ENCODE measurements at regions not wholly inside any gene's neighbourhood (a gene's known extent, or its start where the extent isn't known, plus 50 kb on each side); places are given as distances from the start of the nearest gene placed in this dataset.

DNA sequence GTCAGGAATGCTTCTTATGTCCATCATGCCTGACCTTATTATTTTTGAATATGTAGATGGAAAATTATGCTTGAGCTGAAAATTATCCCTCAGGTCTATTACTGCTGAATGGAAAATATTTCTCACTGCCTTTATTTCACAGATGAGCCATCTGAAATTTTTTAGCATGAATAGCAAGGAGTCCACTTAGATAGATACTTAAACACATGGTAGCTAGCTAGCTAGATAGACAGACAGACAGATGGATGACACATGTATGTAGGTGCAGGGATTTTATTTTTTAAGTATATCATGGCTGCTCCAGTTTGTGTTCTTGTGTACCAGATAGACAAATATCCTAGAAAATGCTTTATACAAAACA is 645.0 kb downstream of the MMUT start:
- DNase-seq, result no peak
- Histone ChIP-seq H3K4me1 (no peaks in the 10 kb centered on the region), H3K36me3 (no peaks in the 10 kb centered on the region), H3K27ac (no peak overlapping the region), H3K27me3 (no peaks in the 10 kb centered on the region), H3K9me3 (no peaks in the 10 kb centered on the region), H3K4me3 (replicated peaks in 1 of 3) (no peak overlapping the region)
- intact Hi-C loops (cut with DNase I), result no loop called here
- TF ChIP-seq, protein P1, sequence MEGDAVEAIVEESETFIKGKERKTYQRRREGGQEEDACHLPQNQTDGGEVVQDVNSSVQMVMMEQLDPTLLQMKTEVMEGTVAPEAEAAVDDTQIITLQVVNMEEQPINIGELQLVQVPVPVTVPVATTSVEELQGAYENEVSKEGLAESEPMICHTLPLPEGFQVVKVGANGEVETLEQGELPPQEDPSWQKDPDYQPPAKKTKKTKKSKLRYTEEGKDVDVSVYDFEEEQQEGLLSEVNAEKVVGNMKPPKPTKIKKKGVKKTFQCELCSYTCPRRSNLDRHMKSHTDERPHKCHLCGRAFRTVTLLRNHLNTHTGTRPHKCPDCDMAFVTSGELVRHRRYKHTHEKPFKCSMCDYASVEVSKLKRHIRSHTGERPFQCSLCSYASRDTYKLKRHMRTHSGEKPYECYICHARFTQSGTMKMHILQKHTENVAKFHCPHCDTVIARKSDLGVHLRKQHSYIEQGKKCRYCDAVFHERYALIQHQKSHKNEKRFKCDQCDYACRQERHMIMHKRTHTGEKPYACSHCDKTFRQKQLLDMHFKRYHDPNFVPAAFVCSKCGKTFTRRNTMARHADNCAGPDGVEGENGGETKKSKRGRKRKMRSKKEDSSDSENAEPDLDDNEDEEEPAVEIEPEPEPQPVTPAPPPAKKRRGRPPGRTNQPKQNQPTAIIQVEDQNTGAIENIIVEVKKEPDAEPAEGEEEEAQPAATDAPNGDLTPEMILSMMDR (IDR thresholded peaks at IDR 0.05), result no peak
- TF ChIP-seq POLR2A (IDR thresholded peaks at IDR 0.05), result no peak

GRCh38 chr6:48817333-48818051 is 645.6 kb downstream of the MMUT start:
- DNase-seq, result no peak
- intact Hi-C loops (cut with DNase I), result no loop called here
- no peaks in the 10 kb centered on the region for H3K36me3 ChIP-seq
- 77 to 84% methylated on average over 4 of the region's 4 CpGs for WGBS, 2 donors
- H3K27me3 ChIP-seq, result no peaks in the 10 kb centered on the region
- H3K4me1 ChIP-seq, result no peaks in the 10 kb centered on the region
- H3K27ac ChIP-seq, result no peak overlapping the region
- H3K4me3 ChIP-seq (replicated peaks in 1 of 3), result no peak overlapping the region
- TF ChIP-seq POLR2A (IDR thresholded peaks at IDR 0.05), result no peak
- TF ChIP-seq, protein P1 (IDR thresholded peaks at IDR 0.05), result no peak
- H3K9me3 ChIP-seq, result no peaks in the 10 kb centered on the region

DNA sequence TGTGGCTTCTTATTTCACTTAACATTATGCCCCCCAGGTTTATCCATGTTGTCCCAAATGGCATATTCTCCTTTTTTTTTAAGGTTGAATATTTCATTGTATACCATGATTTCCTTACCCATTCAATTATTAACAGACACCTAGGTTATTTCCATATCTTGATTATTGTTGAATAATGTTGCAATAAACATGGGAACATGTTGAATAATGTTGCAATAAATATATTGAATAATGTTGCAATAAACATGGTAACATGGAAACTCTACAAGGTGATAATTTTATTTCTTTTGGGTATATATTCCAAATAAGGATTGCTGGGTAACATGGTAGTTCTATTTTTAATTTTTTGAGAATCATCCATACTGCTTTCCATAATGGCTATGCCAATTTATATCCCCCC is 648.1 kb downstream of the MMUT start:
- Histone ChIP-seq H3K36me3 (no peaks in the 10 kb centered on the region), H3K4me1 (no peaks in the 10 kb centered on the region), H3K4me3 (replicated peaks in 1 of 3) (no peak overlapping the region), H3K27me3 (no peaks in the 10 kb centered on the region), H3K9me3 (no peaks in the 10 kb centered on the region), H3K27ac (no peak overlapping the region)
- intact Hi-C loops (cut with DNase I), result no loop called here
- DNase-seq, result no peak
- TF ChIP-seq, protein P1 (IDR thresholded peaks at IDR 0.05), result no peak
- no peak for TF ChIP-seq POLR2A (IDR thresholded peaks at IDR 0.05)

DNA sequence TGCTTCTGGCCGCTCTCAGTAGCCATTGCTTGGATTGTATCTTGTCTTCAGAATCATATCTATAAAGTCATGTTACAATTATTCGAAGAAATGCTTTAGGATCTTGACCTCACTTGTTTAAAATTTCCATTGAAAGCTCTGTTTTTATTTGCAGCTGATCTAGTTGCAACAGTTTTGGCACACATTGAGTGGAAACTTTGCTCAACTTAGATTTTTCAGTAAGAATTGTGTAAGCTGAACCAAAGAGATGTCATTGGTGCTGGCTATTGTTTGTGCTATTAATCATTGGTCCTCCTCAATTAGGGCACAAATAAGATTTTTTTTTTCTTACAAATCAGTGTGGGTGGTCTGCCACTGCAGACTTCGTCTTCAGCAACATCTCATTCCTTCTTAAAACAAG is 649.2 kb downstream of the MMUT start:
- TF ChIP-seq, protein P1 (IDR thresholded peaks at IDR 0.05), result no peak
- no peak for TF ChIP-seq POLR2A (IDR thresholded peaks at IDR 0.05)
- Histone ChIP-seq H3K4me3 (replicated peaks in 1 of 3) (no peak overlapping the region), H3K27me3 (no peaks in the 10 kb centered on the region), H3K27ac (no peak overlapping the region), H3K9me3 (no peaks in the 10 kb centered on the region), H3K36me3 (no peaks in the 10 kb centered on the region), H3K4me1 (no peaks in the 10 kb centered on the region)
- WGBS, 2 donors, result 54 to 68% methylated on average over 3 of the region's 3 CpGs
- DNase-seq, result no peak
- intact Hi-C loops (cut with DNase I), result no loop called here

DNA sequence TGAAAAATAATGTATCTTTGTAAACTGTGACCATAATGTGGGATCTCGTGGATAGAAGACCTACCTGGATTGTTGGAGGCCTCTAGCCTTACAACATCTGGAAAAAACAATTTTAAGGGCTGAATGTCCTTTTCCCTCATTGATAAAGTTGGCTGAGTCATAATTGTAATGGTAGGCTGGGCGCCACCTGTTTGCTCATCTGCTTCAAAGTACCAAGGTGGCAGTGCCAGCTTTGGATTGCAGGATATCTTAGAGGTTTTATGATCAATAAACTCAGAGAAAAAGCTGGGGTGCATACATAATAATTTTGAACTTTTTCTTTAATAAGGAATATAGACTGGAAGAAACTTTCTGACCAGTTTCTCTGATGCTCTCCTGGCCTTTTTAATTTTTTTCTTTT is 653.4 kb downstream of the MMUT start:
- Histone ChIP-seq H3K27me3 (no peaks in the 10 kb centered on the region), H3K9me3 (no peaks in the 10 kb centered on the region), H3K27ac (no peak overlapping the region), H3K36me3 (no peaks in the 10 kb centered on the region), H3K4me1 (no peaks in the 10 kb centered on the region), H3K4me3 (replicated peaks in 1 of 3) (no peak overlapping the region)
- DNase-seq, result no peak
- 85 to 88% methylated on average over 2 of the region's 2 CpGs for WGBS, 2 donors
- intact Hi-C loops (cut with DNase I), result no loop called here
- TF ChIP-seq POLR2A (IDR thresholded peaks at IDR 0.05), result no peak
- TF ChIP-seq, protein P1 (IDR thresholded peaks at IDR 0.05), result no peak
